T-cell (primary cell): ENCODE measurements at regions not wholly inside any gene's neighbourhood (a gene's known extent, or its start where the extent isn't known, plus 50 kb on each side); places are given as distances from the start of the nearest gene placed in this dataset.

ENCODE experiments used
- ATAC-seq, 4 experiments: fragments of 200-7000 bp in 3 of 4; fragments of 150-1000 bp in 1 of 4; cut with Tn5 transposase; replicated peaks in 1 of 4; 1 replicate in 3 of 4; 2 replicates in 1 of 4; pipeline ENCODE4 v1.10.0; 2021; ENCODE audit warnings: moderate library complexity in 3 of 4, mild to moderate bottlenecking in 2 of 4, moderate number of reproducible peaks in 1 of 4
- CTCF ChIA-PET, 2 donors: fragments of 300-600 bp; sonication (Branson Sonifier 250); formaldehyde crosslinking; loops; one replicate each; lab custom pipeline; 2022; ENCODE audit warnings: antibody characterized with exemption in 2 of 2; lab: Charles Lee
- POLR2A ChIA-PET, 2 donors: fragments of 300-600 bp; sonication (Branson Sonifier 250); formaldehyde crosslinking; loops; one replicate each; lab custom pipeline; 2022; ENCODE audit warnings: antibody characterized with exemption in 2 of 2; lab: Charles Lee
- DNase-seq, 35 experiments: peaks; one replicate each; pipeline versions ENCODE4 v3.0.0 to v3.0.0-alpha.2; 2013 to 2023
- H3K27ac ChIP-seq: one replicate; pipeline ENCODE4 v1.5.1; 2013; ENCODE audit warnings: low read length
- H3K27me3 ChIP-seq, 2 experiments: replicated peaks in 1 of 2; 1 replicate in 1 of 2; 2 replicates in 1 of 2; pipeline versions ENCODE4 v1.6.1 to v1.7.0; 2013; ENCODE audit warnings: low read length in 1 of 2, mixed read lengths in 1 of 2; ENCODE audit not compliant: control insufficient read depth in 2 of 2, insufficient read depth in 2 of 2; ENCODE audit errors: extremely low read depth in 1 of 2
- H3K36me3 ChIP-seq, 2 donors: 1 replicate in 1 of 2; 2 replicates in 1 of 2; pipeline versions ENCODE4 v1.6.1 to v1.7.0; 2013; ENCODE audit warnings: low read length in 1 of 2; ENCODE audit not compliant: control insufficient read depth in 2 of 2, insufficient read depth in 1 of 2; ENCODE audit errors: extremely low read depth in 1 of 2
- H3K4me1 ChIP-seq, 2 experiments: 1 replicate in 1 of 2; 2 replicates in 1 of 2; pipeline versions ENCODE4 v1.6.1 to v1.7.0; 2013; ENCODE audit warnings: low read length in 2 of 2, mixed read lengths in 1 of 2; ENCODE audit not compliant: insufficient read depth in 2 of 2, control insufficient read depth in 1 of 2; ENCODE audit errors: extremely low read depth in 1 of 2
- H3K4me3 ChIP-seq, 2 donors: 1 replicate in 1 of 2; 2 replicates in 1 of 2; pipeline versions ENCODE4 v1.5.1 to v1.7.0; 2013; ENCODE audit warnings: mild to moderate bottlenecking in 2 of 2, low read length in 1 of 2, moderate library complexity in 1 of 2; ENCODE audit not compliant: control insufficient read depth in 1 of 2; ENCODE audit errors: extremely low read depth in 1 of 2
- H3K9me3 ChIP-seq: 2 replicates; pipeline ENCODE4 v1.7.0; 2013
- H3K27ac Mint-ChIP-seq, 2 donors: one replicate each; pipeline ENCODE4 v1.8.0; 2020 to 2021; ENCODE audit warnings: mild to moderate bottlenecking in 2 of 2, mixed read lengths in 2 of 2
- H3K27me3 Mint-ChIP-seq, 2 donors: one replicate each; pipeline ENCODE4 v1.8.0; 2021 to 2022; ENCODE audit warnings: mixed read lengths in 2 of 2
- H3K36me3 Mint-ChIP-seq: one replicate; pipeline ENCODE4 v1.8.0; 2021; ENCODE audit warnings: mixed read lengths
- H3K4me1 Mint-ChIP-seq, 3 donors: one replicate each; pipeline ENCODE4 v1.8.0; 2020 to 2022; ENCODE audit warnings: mixed read lengths in 3 of 3, mild to moderate bottlenecking in 1 of 3
- H3K4me3 Mint-ChIP-seq, 3 donors: one replicate each; pipeline ENCODE4 v1.8.0; 2020 to 2022; ENCODE audit warnings: mild to moderate bottlenecking in 3 of 3, mixed read lengths in 3 of 3, moderate library complexity in 3 of 3
- H3K9me3 Mint-ChIP-seq, 3 donors: one replicate each; pipeline ENCODE4 v1.8.0; 2020 to 2022; ENCODE audit warnings: mixed read lengths in 3 of 3
- WGBS: methylation state at CpG from one replicate; pipeline ENCODE4 v1.1.5; 2013; ENCODE audit warnings: missing lambda C conversion rate; ENCODE audit not compliant: insufficient coverage; 5-methylcytosine and 5-hydroxymethylcytosine counted together

GRCh38 chr5:37966291-37966690, 126.5 kb upstream of the GDNF start:
- Mint-ChIP-seq H3K36me3 (no peaks in the 10 kb centered on the region), H3K27me3 (peaks cover 0 to 4% of the 10 kb centered on the region in 2 donors), H3K4me3 (no peak overlapping the region), H3K27ac (no peak overlapping the region), H3K4me1 (no peaks in the 10 kb centered on the region), H3K9me3 (peaks cover 0 to 8% (median 4%) of the 10 kb centered on the region in 3 donors)
- no peak for DNase-seq
- no peaks in the 10 kb centered on the region for H3K9me3 ChIP-seq
- no peak for ATAC-seq
- no peak overlapping the region for H3K4me3 ChIP-seq
- CTCF ChIA-PET: no interaction called here
- WGBS: no CpG with 5 or more reads among the region's 2 CpGs
- H3K36me3 ChIP-seq: no peaks in the 10 kb centered on the region
- POLR2A ChIA-PET: no interaction called here
- no peaks in the 10 kb centered on the region for H3K27me3 ChIP-seq
- H3K4me1 ChIP-seq: no peaks in the 10 kb centered on the region
- no peak overlapping the region for H3K27ac ChIP-seq

- WGBS: no CpG with 5 or more reads among the region's 1 CpG
- no peaks in the 10 kb centered on the region for H3K4me1 Mint-ChIP-seq
- no peak for ATAC-seq
- no peaks in the 10 kb centered on the region for H3K4me1 ChIP-seq
- no peaks in the 10 kb centered on the region for H3K27me3 Mint-ChIP-seq
- H3K36me3 ChIP-seq: no peaks in the 10 kb centered on the region
- no peak overlapping the region for H3K27ac Mint-ChIP-seq
- DNase-seq: no peak
- H3K9me3 ChIP-seq: no peaks in the 10 kb centered on the region
- H3K9me3 Mint-ChIP-seq: peaks cover 9 to 27% (median 20%) of the 10 kb centered on the region in 3 donors
- POLR2A ChIA-PET: no interaction called here
- no peak overlapping the region for H3K27ac ChIP-seq
- H3K4me3 ChIP-seq: no peak overlapping the region
- CTCF ChIA-PET: no interaction called here
- no peaks in the 10 kb centered on the region for H3K27me3 ChIP-seq
- no peak overlapping the region for H3K4me3 Mint-ChIP-seq
- H3K36me3 Mint-ChIP-seq: no peaks in the 10 kb centered on the region
These were observed 122.5 kb upstream of the GDNF start for GRCh38 chr5:37962389-37962788.

GRCh38 chr5:37957218-37957617, 117.4 kb upstream of the GDNF start:
- Histone ChIP-seq H3K36me3 (no peaks in the 10 kb centered on the region), H3K9me3 (no peaks in the 10 kb centered on the region), H3K4me3 (no peak overlapping the region), H3K4me1 (no peaks in the 10 kb centered on the region), H3K27ac (no peak overlapping the region), H3K27me3 (no peaks in the 10 kb centered on the region)
- no peak overlapping the region for H3K4me3 Mint-ChIP-seq
- ATAC-seq: no peak
- H3K36me3 Mint-ChIP-seq: no peaks in the 10 kb centered on the region
- no peak overlapping the region for H3K27ac Mint-ChIP-seq
- no peaks in the 10 kb centered on the region for H3K27me3 Mint-ChIP-seq
- no peaks in the 10 kb centered on the region for H3K4me1 Mint-ChIP-seq
- WGBS: no CpG with 5 or more reads among the region's 1 CpG
- H3K9me3 Mint-ChIP-seq: peaks cover 9 to 27% (median 20%) of the 10 kb centered on the region in 3 donors
- ChIA-PET POLR2A (no interaction called here), CTCF (no interaction called here)
- DNase-seq: no peak

GRCh38 chr5:37955748-37956147, 115.9 kb upstream of the GDNF start:
- Histone ChIP-seq H3K36me3 (no peaks in the 10 kb centered on the region), H3K27me3 (no peaks in the 10 kb centered on the region), H3K4me3 (no peak overlapping the region), H3K4me1 (no peaks in the 10 kb centered on the region), H3K27ac (no peak overlapping the region), H3K9me3 (no peaks in the 10 kb centered on the region)
- H3K36me3 Mint-ChIP-seq: no peaks in the 10 kb centered on the region
- H3K27me3 Mint-ChIP-seq: no peaks in the 10 kb centered on the region
- DNase-seq (no peak), ATAC-seq (no peak)
- H3K4me1 Mint-ChIP-seq: no peaks in the 10 kb centered on the region
- ChIA-PET CTCF (no interaction called here), POLR2A (no interaction called here)
- peaks cover 9 to 27% (median 21%) of the 10 kb centered on the region in 3 donors for H3K9me3 Mint-ChIP-seq
- no peak overlapping the region for H3K27ac Mint-ChIP-seq
- no CpG with 5 or more reads among the region's 4 CpGs for WGBS
- no peak overlapping the region for H3K4me3 Mint-ChIP-seq

- no peaks in the 10 kb centered on the region for H3K9me3 ChIP-seq
- no peaks in the 10 kb centered on the region for H3K36me3 ChIP-seq
- H3K36me3 Mint-ChIP-seq: no peaks in the 10 kb centered on the region
- no peaks in the 10 kb centered on the region for H3K4me1 ChIP-seq
- CTCF ChIA-PET: no interaction called here
- H3K27me3 ChIP-seq: no peaks in the 10 kb centered on the region
- H3K27ac ChIP-seq: no peak overlapping the region
- H3K4me1 Mint-ChIP-seq: no peaks in the 10 kb centered on the region
- no peak overlapping the region for H3K4me3 ChIP-seq
- no peak overlapping the region for H3K4me3 Mint-ChIP-seq
- peaks cover 0 to 3% of the 10 kb centered on the region in 2 donors for H3K27me3 Mint-ChIP-seq
- peaks cover 8 to 17% (median 15%) of the 10 kb centered on the region in 3 donors for H3K9me3 Mint-ChIP-seq
- H3K27ac Mint-ChIP-seq: no peak overlapping the region
- no peak for DNase-seq
- no peak for ATAC-seq
- POLR2A ChIA-PET: no interaction called here
These were observed 114.7 kb upstream of the GDNF start for GRCh38 chr5:37954561-37954960.

GRCh38 chr5:37951946-37952721, 112.3 kb upstream of the GDNF start:
- Histone ChIP-seq H3K36me3 (no peaks in the 10 kb centered on the region), H3K4me1 (no peaks in the 10 kb centered on the region), H3K27me3 (no peaks in the 10 kb centered on the region), H3K9me3 (no peaks in the 10 kb centered on the region), H3K27ac (no peak overlapping the region), H3K4me3 (no peak overlapping the region)
- ChIA-PET CTCF (no interaction called here), POLR2A (no interaction called here)
- Mint-ChIP-seq H3K27ac (no peak overlapping the region), H3K27me3 (peaks cover 0 to 3% of the 10 kb centered on the region in 2 donors), H3K36me3 (no peaks in the 10 kb centered on the region), H3K4me1 (no peaks in the 10 kb centered on the region), H3K9me3 (peaks cover 0 to 3% (median 0%) of the 10 kb centered on the region in 3 donors), H3K4me3 (no peak overlapping the region)
- ATAC-seq: no peak
- no peak for DNase-seq
- 84% methylated on average over 28 of the region's 32 CpGs for WGBS
